NCI-H510A treated with DMSO at 0.1 percent for 48 hours (cell line): ENCODE measurements at regions not wholly inside any gene's neighbourhood (a gene's known extent, or its start where the extent isn't known, plus 50 kb on each side); places are given as distances from the start of the nearest gene placed in this dataset.

Source experiments
- DNase-seq: peaks from one replicate; lab custom pipeline; 2025; lab: John Stamatoyannopoulos, UW

DNA sequence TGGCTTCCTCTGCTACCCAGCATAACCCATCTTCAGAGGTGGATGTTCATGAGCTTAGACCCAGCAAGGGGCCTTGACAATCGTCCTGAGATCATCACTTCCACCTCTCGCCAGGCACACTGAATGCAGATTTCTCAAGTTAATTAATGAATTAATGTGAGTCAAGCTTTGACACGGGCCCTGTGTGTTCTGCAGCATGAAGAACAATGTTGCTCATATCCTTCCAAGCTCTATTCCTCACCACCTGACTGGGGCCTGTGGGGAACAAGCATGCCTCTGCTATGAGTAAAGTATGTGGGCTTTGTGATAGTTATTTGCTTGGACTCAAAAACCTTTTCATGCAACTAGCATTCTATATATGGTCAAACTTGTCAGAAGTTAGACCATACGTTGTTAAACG is 122.0 kb downstream of the SEC16B start:
- DNase-seq, result no peak

DNA sequence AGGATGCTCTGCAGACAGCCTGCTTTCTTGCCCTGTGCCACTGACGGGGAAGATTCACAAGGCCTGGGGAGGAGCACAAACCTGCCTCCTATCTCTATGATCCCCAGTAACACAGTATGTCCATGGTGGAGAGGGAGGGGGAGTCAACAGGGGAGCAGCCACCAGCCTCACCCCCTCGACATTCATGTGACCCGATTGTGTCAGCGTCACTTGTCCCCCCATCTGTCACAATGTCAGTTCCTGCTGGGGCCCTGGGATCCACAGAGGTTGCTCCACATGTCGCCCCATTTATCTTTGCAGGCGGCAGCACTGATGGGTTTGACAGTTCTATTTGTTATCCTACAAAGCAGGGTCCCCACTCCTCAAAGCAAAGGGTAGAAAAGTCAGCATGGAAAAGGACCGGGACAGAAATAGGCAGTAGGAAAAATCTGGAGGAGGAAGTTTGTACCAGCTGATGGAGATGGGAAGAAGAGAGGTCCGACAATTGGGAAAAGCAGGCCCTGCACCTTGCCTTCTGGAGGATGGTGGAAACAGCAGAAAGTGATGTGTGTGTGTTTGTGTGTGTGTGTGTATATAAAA is 130.9 kb downstream of the SEC16B start:
- DNase-seq, result no peak

DNA sequence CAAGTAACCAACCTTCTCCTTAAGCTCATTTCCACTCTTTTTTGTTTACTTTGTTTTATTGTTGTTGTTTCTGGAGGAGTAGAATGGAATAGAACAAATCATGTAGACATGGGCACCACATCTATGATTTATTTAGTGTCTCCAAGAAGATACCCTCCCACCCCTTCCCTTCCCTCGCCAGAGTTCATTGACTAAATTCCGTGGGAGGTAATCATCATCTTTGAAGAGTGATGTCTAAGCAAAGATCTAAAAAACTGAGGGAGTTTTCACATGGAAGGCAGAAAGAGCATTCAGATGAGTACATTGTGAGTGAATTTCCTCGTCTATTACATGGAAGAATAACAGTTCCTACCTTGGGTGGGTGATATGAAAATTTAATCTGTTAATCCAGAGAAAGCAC is 136.2 kb downstream of the SEC16B start:
- no peak for DNase-seq

DNA sequence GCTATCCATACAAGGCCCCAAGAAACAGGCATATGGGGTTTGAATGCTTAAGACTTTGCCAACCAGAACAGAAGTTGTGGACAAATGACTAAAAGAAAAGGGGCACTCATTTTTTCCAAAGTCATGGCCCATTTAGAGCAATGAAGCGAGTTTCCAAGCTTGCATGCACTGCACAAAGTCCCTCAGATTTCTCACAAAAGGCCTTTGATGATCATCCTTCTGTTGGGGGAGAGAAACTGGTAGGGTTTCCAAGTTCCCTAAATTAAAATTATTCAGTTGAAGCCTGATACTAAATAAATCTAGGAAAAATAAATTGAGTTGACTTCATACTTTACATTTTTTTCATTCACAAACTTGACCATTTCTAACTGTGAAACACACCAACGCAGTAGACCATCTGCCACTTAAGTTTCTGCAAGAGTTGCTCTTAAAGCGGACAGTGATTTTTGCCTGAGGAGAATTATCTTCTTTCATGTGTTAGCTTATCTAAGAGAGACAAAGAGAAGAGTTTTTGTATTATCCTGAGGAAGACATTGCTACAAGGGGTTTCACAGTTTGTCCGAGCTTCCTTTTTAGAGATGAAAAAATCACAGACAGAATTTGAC is 139.2 kb downstream of the SEC16B start:
- no peak for DNase-seq

DNA sequence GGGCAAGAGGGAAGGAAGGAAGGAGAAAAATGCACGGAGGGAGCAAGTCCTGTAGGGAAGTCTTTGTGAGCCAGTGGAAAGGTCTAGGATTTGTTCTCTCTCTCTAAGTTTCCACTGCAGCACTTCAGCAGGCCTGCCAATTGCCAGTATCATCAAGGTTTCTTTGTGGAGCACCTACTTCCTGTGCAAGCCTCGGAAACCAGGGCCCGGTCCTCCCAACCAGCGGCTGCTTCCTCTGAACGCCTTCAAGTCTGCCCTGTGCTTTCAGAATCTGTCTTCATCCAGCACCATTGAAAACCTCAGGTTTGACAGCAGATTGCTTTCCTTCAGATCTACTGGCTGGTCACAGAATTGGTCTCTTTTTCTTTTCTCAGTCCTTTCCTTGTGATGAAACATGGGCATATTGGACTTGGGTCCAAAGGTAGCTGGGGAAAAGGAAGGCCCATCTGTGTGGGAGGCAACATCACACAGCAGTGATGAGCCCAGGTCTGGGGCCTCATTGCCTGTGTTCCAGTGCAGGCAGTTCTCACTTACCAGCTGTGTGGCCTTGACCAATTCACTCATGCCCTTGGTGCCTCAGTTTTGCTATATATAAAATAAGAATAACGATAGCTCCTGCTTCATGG is 144.5 kb downstream of the SEC16B start:
- no peak for DNase-seq

DNA sequence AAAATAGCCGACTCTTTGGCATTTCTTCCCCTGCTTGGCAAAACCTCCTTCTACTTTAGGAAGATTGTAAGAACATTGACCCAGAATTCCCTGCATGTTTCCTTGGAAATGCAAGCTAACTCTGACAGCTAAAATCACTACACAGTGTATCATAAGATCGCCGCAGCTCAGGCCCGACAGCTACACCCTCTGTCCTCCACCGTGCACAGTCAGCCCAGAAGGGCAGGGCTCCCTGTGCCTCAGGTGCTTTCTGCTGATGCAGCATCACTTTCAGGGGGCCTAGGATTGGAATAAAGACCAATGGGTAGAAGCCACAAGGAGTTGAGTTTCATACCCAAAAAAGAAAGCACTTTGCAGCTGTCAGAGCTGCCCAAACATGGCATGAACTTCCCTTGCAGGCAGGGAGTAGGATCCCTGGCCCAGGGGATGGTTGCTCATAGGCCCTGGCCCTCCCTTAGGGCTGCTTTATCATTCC is 145.3 kb downstream of the SEC16B start:
- no peak for DNase-seq

DNA sequence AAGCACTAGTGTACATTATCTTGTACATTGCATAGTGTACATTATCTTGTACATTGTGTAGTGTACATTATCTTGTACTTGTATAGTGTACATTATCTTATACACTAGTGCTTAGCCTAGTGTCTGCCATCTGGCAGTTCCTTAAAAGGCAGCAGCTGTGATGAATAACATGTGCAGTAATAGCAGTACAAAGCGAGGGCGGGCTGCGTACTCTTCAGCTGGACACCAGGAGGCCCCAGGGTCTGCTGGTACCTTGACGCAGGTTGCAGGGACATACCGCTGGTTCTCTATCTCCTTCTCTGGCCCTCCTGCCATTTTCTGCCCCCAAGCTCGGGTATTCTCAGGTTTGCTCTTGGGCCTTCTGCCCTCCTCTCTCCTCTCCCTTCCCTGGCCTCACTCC is 149.6 kb downstream of the SEC16B start:
- no peak for DNase-seq

DNA sequence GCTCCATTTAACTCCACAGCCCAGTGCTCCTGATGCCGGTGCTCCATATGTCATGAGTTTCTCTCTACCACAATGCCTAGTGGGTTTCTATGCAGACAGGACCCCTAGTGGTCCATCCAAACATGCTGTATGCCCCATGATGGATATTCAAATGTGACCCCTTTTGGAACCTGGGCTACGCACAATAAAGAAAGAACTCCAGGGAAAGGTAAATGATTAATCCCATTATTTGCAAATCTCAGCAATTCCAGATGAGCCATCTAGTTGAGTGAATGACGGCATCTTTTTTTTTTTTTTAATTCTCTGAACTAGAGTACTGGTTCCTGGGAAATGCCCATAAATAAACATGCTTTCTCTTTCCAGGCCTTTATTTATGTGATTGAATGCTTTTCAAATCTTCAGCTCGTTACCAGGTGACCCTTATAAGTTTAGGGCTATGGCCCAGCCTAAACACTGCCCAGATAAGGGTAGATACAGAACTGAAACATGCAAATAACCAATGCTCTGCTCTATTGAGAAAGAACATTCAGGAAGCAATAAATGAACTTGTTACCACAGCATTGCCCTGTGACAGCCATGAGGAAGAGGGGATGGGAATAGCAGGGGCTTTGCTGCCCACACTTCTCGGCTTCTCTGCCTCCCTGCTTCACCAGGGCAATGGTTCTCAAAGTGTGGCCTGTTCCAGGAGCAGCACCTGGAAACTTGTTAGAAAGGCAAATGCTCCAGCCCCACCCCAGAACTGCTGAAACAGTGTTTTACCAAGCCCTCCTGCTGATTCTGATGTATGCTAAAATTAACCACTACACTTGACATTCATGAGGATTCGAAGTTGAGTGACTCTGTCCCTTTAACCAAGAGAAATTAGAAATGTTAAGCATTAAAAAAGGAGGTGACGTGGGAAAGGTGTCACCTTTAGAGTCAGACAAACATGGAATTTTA is 151.7 kb downstream of the SEC16B start:
- no peak for DNase-seq

DNA sequence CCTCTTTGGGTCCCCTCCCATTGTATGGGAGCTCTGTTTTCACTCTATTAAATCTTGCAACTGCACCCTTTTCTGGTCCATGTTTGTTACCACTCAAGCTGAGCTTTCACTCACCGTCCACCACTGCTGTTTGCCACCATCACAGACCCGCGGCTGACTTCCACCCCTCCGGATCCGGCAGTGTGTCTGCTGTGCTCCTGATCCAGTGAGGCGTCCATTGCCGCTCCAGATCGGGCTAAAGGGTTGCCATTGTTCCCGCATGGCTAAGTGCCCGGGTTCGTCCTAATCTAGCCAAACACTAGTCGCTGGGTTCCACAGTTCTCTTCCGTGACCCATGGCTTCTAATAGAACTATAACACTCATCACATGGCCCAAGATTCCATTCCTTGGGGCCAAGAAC is 157.2 kb downstream of the SEC16B start:
- no peak for DNase-seq

DNA sequence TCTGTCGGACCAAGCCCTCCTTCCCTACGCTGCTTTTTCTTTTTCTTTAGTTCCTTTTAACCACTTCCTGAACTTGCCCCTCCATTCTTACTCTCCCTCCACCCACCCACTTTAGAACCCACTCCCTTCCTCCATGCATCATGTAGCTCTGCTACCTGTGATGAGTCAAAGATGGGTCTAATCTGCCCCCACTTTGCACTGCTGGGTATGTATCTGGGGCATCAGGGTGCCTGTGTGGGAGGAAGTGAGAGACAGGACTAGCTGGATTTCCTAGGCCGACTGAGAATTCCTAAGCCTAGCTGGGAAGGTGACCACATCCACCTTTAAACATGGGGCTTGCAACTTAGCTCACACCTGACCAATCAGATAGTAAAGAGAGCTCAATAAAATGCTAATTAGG is 157.7 kb downstream of the SEC16B start:
- no peak for DNase-seq

DNA sequence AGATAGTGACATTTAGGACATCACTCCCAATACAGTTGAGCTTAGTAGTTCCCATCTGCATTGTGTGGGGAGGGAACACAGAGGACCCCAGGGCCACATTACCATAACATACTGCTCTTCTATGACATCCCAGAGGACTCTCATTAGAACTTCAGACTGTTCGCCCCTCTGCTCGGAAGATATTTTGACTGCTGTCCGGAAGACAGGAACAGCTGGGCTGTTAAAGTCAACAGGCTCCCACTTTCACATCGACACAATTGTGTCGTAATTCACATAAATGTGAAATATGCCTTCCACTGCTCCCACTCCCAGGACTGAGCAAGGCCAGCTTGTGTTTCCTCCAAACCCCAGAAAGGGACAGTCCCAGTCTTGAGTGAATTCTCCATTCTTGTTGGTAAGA is 158.4 kb downstream of the SEC16B start:
- no peak for DNase-seq

DNA sequence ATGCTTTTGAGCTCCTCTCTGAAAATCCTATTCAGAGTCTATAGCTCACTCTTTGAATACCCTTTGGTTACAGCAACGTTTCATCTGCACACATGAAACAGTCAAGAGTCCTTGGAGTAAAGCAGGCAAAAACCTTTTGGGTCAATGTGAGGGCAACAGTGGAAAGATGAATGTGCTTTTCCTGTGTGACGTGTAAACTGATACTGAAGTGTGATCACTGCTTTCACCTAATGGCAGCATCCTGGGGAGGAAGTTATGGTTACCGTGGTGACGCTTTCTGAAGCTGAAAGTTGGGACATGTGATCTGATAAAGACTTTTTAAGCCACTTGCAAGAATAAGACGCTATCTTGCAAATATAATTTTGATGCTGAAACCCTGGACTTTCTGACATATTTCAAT is 160.0 kb downstream of the SEC16B start:
- DNase-seq, result no peak

DNA sequence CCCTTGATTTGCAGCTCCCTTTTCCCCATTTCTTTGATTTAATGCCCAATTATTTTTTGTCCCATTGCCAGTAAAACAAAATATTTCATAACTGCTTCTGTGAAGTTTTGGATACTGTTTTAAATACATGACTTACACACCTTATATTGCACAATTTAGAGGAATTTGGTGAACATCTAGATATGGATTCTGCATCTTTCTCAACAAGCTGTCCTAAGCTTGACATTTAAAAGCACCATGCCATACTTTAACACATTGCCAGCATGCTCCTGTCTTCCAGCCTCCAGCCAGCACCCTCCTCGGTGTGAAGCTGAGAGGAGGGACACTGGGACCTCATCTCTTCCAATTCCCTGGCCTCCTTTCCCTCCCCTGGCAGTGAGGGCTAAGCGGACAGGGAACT is 167.6 kb downstream of the SEC16B start:
- no peak for DNase-seq

DNA sequence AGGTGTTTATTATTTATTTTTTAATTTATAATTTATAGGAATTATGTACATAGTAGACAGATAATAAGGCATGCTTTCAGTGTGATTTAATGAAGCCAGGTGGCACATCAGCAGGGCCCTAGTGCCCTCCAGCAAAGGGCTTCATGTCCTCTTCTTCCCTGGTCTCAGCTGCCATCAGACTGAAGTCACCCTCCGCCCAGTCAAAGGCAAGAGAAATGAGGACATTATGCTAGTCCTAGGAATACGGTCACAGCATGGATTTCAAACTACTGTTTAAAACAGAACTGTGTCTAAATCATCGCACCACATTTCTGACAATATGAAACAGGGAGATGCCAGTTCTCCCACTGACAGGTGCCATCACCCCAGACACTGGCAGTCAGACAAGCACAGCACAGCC is 168.1 kb downstream of the SEC16B start:
- DNase-seq, result no peak

DNA sequence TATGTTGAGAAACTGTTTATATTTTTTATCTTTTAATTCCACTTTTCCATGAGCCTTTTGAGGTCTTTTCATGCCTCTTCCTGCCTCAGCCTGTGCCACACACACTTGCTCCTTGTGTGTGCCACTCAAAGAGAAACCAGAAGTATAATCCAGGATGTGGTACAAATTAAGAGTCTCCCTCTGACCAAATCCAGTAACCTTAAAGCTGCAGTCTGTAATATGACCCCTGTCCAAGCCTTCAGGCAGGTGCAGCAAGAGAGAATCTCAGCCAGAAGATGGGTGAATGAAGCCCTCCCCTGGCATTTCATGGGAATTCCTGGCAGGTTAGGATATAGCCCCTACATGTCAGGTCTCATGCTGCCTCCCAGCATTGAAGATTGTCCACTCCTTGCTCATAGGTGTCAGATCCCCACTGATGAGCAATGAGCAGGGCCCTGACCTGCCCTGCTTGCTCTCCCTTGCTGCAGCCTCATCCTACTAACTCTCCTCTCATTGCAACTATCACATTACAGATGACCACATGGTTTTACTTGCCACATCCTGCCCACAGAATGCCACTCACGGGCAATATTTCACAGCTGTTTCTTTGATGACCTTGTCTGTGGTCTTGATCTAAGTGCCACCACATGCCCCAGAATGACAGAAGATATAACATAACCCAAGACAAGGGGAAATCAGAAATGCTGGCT is 169.3 kb downstream of the SEC16B start:
- peak; percentile 79 for DNase-seq

DNA sequence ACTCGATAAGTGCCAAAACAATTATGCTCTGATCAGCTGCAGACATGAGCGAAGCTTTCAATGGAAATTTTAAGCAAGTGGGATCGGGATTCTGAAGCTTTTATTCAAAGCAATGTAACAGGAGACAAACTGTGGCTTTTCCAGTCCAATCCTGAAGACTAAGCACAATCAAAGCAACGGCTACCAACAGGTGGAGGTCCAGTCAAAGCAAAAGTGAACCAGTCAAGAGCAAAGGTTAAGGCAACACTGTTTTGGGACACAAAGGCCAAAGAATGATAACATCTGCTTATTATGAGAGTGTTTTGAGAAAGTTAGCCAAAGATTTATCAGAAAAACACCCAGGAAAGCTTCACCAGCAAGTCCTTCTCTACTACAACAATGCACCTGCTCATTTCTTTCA is 170.1 kb downstream of the SEC16B start:
- no peak for DNase-seq

DNA sequence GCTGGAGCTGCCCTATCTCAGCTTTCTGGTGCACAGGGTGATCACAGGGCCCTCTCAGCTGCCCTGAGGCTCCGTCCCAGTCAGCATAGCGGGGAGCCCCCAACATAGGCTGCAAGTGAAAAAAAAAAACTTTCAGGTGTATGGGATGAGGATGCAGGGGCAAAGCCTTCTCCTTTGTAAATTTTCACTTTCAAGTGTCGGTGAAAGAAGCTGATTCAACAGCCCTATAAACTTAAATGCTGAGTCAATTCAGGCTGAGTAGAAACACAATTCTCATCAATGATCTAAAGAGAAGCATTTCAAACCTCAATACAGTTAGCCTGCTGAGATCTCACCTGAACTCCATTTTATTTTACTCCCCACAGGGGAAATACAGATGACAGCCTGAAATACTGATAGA is 171.2 kb downstream of the SEC16B start:
- no peak for DNase-seq

DNA sequence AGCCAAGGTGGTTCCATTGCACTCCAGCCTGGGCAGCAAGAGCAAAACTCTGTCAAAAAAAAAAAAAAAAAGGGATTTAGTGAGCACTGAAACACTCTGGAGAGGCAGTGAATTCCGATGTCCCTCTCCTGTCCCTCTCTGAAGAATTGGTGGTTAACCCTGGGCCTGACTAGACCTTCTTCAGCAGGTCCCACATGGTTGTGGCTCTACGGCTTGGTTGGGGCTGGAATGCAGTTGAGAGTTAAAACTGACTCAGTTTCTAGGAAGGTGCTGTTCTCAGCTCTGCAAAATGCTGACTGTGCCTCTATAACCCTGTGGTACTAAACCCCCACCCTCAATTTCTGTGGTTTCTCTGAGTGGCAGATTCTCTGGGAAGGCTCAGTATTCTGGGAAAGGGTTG is 173.3 kb downstream of the SEC16B start:
- no peak for DNase-seq

DNA sequence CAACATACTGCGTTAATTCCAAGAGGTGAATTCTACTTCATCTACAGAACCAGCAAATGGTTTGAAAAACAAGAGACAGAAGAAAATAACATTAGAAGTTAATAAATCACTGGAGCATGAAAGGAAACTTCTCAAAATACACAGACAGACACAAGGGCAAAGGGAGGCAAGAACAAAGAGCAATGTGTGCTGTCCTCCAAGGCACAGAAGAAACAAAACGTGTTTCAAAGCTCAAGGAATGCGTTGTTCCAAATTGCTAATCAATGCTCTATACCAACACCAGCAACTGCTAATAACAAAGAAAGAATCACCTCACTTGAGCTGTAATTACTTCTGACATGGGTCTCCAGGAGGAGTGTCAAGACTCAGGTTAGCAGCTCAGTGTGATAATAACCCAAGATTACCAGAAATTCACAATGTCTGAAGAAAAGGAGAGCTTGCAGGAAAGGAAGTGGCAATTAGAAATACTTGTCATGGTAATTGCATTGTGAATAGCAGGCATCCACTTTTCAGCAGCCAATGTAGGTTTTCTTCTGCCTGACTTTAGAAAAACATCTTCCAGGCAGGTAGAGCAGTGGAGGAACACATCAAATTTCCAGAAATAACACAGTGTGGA is 175.4 kb downstream of the SEC16B start:
- no peak for DNase-seq

DNA sequence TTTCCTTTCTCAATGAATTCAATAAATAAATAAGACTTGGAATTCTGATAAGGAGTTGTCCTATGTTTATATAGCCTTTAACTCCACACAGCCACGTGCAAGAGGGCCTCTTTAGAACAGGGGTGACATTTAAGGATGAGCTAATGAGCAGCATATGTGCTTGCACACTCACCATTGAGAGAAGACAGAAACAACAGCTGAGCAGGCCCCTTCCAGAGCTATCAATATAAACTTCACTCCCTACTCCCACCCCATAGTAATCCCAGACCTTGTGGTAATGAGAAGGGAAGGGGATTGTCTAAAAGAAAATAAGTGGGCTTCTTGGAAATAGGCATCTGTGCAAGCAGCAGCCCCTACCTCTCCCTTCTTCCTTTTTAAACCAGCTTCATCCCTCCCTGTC is 176.0 kb downstream of the SEC16B start:
- DNase-seq, result no peak

DNA sequence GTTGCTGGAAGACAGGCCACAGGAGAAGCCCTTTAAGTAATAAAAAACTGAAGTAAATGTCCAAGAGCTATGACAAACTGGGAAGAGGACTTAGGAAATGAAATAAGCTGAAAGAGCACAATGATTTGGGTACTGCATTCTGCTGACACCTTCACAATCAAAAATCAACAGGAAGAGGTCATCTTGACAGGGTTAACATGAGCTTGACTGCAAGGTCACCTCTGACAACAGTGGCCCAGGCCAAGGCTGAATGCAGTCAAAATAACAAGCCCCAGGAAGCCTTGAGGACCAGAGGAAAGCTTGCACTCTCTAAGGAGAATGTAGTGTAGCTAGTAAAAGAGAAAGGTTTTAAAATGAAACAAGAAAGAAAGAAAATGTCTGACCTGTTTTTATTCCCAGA is 179.3 kb downstream of the SEC16B start:
- no peak for DNase-seq

DNA sequence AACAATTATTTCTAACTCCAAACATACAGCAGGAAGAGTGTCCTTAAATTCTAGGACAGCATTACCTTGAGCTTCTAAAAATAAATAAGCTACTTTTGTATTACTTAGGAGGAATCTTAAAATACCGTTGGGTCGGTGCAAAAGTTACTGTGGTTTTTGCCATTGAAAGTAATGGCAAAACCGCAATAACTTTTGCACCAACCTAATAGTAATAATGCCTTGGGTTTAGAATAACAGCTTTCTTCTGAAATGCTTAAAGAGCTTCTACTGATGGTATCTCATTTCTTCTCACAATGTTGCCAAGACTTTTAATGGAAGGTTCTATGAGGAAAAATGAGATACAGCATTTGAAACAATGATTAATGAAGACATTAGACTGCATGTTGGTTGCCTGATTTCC is 179.9 kb downstream of the SEC16B start:
- no peak for DNase-seq
